Testis (tissue), 2 donors: ENCODE measurements at regions not wholly inside any gene's neighbourhood (a gene's known extent, or its start where the extent isn't known, plus 50 kb on each side); places are given as distances from the start of the nearest gene placed in this dataset.

Experiments
- CTCF ChIP-seq, 3 experiments: fragments of 450-650 bp in 2 of 3; fragments of 200-600 bp in 1 of 3; sonication (generic) in 1 of 3; IDR thresholded peaks; one replicate each; pipeline ENCODE4 v1.5.1; 2016 to 2019; ENCODE audit warnings: antibody characterized with exemption in 3 of 3, mild to moderate bottlenecking in 2 of 3, moderate library complexity in 1 of 3
- POLR2A ChIP-seq: fragments of 450-650 bp; IDR thresholded peaks from one replicate; pipeline ENCODE4 v1.6.1; 2017; ENCODE audit warnings: antibody characterized with exemption, mild to moderate bottlenecking, moderate library complexity

GRCh38 chr1:22328331-22329147 lies 123.1 kb upstream of the ZBTB40 start:
- no peak for TF ChIP-seq POLR2A
- no peak for TF ChIP-seq CTCF (IDR thresholded peaks at IDR 0.05)
